Gastrocnemius medialis (tissue), 4 donors: ENCODE measurements at regions not wholly inside any gene's neighbourhood (a gene's known extent, or its start where the extent isn't known, plus 50 kb on each side); places are given as distances from the start of the nearest gene placed in this dataset.

ENCODE experiments used
- CTCF ChIP-seq, 5 experiments: fragments of 450-650 bp in 3 of 5; fragments of 200-600 bp in 2 of 5; sonication (generic) in 2 of 5; IDR thresholded peaks in 4 of 5; conservative IDR thresholded peaks in 1 of 5; 1 replicate in 4 of 5; 2 replicates in 1 of 5; pipeline ENCODE4 v1.5.1; 2016 to 2019; ENCODE audit warnings: antibody characterized with exemption in 5 of 5, mild to moderate bottlenecking in 3 of 5, moderate library complexity in 3 of 5
- POLR2A ChIP-seq, 2 donors: fragments of 450-650 bp; IDR thresholded peaks; one replicate each; pipeline ENCODE4 v1.6.1; 2017; ENCODE audit warnings: antibody characterized with exemption in 2 of 2, mild to moderate bottlenecking in 2 of 2, moderate library complexity in 2 of 2

- no peak for TF ChIP-seq CTCF (IDR thresholded peaks at IDR 0.05 in 4 of 5, conservative IDR thresholded peaks at IDR 0.05 in 1 of 5)
- TF ChIP-seq POLR2A (IDR thresholded peaks at IDR 0.05) = no peak
Measured at GRCh38 chr3:6255229-6255628, 605.7 kb upstream of the GRM7 start.
